HG02840 (cell line): ENCODE measurements at regions not wholly inside any gene's neighbourhood (a gene's known extent, or its start where the extent isn't known, plus 50 kb on each side); places are given as distances from the start of the nearest gene placed in this dataset.

Source experiments
- ATAC-seq: cut with Tn5 transposase; IDR thresholded peaks from one replicate; pipeline ENCODE4 v1.9.1; 2021; ENCODE audit warnings: mild to moderate bottlenecking, moderate library complexity, moderate number of reproducible peaks; ENCODE audit not compliant: unreplicated experiment, low FRiP score

DNA sequence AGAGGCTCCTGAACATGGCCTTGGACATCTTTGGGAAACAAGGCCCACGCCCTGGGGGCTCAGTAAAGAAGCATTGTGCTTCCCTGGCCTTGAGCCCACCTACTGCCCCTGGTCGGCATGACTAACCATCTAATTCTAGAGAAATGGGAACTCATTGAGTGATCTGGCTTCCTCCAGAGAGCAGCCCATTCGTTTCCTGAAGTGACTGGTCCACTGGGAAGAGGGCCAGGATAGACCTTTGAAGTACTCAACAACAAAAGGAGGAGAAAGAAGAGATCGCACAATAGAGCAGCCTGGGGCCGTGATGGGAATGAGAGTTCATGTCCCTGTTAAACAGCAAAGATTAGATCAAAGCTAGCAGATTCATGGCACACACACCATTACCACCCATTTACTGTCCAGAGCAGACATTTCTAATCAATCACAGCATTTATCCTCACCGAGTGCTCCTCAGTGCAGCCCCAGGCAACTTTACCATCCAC, 514.4 kb upstream of the PROK2 start:
- ATAC-seq = no peak

DNA sequence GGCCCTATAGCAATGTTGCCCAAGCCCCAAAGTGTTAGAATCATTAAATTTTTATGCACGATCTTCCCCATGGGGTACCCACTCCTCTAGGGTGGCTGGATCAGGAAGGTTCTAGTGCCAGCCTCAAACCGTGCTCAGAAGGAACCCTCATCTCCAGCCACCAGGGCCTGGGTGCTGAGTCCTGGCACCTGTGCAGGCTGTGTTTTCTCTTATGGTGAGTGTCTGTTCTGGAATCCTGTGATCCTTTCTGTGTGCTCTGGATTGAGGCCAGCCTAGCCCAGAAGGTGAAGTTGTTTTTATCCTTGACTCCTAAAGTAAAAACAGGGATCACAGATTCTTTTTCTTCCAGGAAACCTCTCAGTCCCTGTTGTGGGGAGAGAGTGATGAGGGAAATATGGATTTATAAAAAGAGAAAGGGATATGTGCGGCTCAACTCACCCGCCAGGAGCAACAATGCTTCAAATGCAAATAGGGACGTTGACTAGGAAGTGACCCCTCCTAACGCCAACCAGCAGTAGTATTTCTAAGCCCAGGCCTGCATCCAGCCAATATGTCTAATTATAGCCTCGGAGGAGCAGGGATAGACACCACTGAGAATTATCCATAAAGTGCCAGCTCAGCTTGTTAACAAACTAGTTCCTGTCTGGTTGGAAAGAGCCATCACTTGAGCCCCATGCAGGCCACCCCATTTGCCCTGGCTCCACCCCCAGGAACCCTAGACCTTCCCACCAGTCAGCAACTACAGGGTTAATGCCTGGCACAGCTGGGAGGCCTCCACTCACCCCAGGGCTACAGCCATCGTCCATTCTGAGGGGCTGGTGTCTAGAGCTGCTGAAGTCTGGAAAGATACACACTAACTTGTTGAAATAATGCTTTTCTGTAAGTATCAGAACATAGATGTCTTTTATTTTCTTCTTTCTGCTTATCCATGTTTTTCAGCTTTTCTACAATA, 513.5 kb upstream of the PROK2 start:
- no peak for ATAC-seq

GRCh38 chr3:72297481-72297880, 512.5 kb upstream of the PROK2 start:
- no peak for ATAC-seq

DNA sequence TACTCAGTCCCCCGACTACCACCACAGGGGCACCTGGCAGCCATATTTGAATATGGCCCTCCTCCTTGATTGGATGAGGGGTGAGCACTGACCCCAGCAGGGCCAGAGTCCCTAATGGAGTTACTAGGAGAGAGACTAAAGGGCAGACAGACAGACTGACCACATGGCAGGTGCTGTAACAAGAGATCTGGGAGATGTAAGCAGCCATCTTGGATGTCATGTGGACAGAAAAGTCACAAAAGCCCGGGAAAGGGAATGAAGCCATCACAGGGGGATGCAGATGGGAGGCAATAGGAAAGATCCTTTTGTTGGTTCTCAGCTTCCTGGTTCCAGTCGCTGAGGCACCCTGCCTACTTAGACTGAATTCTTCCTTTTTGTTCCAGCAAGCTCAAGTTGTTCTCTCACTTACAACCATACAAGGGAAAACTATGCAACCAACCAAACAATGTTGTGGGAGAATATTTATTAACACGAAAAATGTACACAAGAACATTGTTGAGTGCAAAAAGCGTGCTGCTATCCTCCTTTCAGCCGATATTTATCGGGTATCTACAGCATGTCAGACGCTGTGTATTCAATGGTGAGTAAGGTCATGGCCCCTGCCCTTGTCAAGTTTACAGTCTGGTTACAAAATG, 511.6 kb upstream of the PROK2 start:
- ATAC-seq = no peak

- ATAC-seq = no peak
Observed at GRCh38 chr3:72295962-72296450, 511.1 kb upstream of the PROK2 start.

GRCh38 chr3:72295276-72295961, 510.5 kb upstream of the PROK2 start:
- no peak for ATAC-seq

DNA sequence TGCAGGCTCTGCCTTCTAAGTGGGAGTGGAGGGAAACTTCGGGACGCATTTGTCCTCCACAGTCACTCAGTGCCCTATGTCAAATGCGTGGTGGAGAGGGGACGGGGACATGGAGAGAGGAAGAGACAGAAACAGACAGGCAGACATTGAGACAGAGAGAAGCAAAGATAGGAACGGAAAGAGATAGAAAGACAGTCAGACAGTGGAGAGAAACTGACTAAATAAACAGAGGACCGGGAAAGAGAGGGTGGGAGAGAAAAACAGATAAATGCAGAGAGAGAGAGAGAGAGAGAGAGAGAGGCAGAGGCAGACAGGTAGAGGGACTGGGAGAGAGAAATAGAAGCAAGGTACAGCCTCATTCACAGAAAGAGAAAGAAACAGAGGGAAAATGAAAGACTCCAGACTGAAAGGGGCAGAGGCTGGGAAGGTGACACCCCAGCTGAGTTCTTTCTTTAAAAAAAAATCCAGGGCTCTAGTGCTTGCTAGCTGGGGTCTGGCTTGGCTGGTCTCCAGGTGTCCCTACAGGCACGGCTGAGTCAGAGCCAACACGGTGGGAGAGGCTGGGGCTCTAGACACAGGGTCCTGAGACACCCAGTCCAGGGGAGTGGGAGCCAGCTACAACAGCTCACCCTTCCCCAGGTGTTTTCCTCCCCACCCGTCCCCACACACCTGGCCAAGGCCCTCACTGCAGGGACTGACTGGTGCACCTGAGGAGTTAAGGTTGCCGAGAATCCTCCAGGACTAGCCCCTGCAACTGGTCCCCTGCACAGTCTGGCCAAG, 506.1 kb upstream of the PROK2 start:
- ATAC-seq = no peak

GRCh38 chr3:72289692-72290071, 504.7 kb upstream of the PROK2 start:
- ATAC-seq = no peak

DNA sequence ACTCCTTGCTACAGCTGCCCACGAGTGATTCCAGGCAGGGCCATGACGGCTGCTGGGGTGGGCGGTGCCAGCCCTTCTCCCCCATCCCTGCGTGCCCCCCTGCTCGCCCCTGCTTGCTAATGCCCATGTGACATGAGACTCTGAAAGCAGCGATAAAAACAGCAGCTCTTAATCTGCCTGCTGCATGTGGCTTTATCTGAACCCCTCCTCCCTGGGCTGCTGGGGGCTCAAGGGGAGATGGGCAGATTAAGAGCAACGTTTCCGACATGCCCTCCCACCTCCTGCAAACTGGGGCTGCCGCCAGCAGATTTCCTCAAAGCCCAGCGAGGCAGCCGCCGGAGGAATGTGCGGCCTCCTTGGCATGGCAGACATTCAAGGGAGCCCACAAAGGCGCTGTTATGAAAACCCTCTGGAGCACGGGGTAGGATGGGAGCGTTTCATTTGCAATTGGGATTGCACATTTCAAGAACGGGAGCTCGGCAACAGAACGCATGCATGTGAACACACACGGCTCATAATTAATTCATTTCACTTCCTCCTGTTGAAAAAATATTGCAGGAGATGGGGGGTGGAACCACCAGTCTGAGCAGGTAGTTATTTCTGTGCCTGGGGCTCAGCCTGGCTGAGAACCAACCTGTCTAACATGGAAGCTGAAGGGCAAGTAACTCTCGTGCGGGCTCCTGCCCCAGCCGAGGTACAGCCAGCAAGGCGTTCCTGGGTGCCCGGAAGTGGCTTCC, 504.2 kb upstream of the PROK2 start:
- ATAC-seq = no peak

DNA sequence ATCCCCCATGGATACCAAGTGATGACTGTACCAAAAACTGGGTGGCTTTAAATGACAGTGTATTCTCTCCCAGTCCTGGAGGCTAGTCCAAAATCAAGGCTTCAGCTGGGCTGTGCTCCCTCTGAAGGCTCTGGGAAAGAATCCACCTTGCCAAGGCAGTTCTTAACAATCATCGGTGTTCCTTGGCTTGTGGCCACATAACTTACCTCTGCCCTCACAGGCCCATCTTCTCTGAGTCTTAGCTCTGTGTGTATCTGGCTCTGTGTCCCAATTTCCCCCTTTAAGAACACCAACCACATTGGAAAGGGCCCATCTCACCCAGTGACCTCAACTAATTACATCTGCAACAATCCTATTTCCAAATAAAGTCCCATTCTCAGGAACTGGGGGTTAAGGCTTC, 503.0 kb upstream of the PROK2 start:
- no peak for ATAC-seq

DNA sequence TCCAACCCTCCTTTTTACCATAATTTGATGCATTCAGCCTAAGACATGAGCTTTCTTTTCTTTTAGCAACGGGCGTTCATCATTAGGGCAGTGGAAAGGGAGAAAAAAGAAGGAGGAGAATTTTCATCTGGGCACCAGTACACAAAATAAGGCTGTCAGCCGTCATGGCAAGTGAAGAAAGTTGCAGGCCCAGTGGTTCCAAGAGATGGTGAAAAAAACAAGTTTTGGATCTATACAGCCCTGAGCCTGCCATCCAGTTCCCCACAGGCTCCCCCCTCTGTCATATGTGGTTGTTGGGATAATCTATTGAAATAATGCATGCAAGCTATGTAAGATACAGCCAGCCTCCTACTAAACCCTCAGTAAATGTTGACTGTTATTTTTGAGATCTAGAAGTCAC, 500.6 kb upstream of the PROK2 start:
- no peak for ATAC-seq

GRCh38 chr3:72284471-72284870, 499.5 kb upstream of the PROK2 start:
- ATAC-seq = no peak

- no peak for ATAC-seq
Observed at GRCh38 chr3:72282918-72283317, 498.0 kb upstream of the PROK2 start.

DNA sequence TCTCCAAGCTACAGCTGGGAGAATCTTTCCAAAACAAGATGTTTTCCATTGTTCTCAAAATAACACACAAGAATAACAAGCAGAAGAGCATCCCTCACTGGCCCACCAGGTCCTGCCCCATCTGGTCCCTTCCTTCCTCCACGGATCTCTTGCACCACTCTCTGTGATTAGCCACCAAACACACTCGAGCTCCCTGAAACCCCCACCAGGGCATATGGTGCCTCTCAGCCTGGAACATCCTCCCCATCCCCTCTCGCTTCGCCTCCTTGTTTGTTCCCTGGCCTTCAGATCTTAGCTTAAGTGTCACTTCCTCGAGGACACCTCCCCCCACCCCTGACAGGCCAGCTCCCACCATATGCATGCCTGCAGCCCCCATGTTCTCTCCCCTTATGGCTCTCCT, 496.6 kb upstream of the PROK2 start:
- ATAC-seq = no peak

DNA sequence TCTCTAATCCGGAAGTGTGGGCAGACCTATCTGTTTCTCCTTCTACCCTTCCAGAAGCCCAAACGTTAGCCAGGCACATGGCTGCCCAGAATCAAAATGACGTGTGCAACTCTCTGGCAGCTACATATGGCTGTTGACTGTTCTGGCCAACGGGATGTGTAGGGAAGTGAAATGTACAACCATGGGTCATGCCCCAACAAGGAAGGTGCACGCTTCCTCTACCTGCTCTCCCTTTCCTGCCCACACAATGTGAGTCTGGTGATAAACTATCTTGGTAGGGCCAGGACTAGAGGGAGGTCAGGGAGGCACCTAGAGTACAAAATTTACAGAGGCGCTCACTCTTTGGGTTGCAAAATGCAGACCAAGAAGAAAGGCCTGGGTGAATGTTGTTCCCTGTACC, 495.9 kb upstream of the PROK2 start:
- ATAC-seq = no peak

- ATAC-seq = no peak
Observed at GRCh38 chr3:72279631-72280041, 494.7 kb upstream of the PROK2 start.

DNA sequence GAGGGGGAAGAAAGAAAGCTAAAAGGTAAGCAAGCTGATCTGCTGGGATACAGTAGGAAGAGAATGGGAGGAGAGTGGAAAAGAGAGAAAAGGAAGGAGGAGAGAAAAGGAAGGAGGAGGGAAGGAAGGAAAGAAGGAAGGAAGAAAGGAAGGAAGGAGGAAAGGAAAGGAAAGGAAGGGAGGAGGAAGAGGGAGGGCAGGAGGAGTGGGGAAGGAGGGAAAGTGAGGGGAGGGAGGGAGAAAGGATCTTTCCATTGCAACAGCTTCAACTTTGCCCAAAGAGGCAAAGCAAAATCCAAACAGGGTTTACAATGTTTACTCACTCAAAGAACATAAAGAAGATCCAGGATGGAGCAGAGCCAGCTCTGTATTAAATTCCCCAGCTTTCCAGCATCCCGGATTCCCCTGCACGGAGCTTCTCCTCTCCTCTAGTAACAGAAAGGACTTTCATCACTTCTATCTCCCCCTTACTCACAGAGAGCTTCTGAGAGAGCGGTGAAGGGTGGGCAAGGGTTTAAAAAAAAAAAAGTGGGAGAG, 494.2 kb upstream of the PROK2 start:
- no peak for ATAC-seq

DNA sequence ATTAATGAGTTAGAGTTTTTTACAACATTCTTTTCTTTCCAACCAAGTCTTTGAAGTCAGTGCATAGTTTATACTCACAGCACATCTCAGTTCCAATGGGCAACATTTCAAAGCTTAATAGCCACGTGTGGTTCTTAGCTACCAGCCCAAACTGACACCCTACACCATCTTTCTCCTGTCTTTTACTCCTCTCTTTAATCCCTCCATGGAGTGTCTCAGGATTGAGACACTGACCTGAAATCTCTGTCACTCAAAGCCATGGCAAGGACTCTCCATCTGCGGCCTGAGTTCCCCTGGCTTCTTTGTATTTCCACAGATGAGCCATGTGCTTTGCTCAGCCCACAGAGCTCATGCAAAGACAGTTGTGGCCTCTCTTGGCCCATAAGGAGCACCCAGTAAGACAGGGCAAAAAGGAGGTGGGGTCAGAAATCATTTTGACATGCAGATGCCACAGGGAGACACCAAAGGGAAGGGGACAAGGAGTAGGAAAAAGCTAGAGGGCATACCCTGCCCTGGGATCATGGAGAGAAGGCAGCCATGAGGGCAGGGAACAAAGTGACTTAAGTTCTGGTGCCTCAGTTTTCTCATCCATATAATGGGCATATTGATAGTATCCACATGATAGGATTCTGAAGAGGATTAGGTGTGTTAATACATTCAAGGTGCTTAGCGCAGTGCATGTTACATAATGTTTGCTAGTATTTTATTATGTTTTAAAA, 493.6 kb upstream of the PROK2 start:
- no peak for ATAC-seq

DNA sequence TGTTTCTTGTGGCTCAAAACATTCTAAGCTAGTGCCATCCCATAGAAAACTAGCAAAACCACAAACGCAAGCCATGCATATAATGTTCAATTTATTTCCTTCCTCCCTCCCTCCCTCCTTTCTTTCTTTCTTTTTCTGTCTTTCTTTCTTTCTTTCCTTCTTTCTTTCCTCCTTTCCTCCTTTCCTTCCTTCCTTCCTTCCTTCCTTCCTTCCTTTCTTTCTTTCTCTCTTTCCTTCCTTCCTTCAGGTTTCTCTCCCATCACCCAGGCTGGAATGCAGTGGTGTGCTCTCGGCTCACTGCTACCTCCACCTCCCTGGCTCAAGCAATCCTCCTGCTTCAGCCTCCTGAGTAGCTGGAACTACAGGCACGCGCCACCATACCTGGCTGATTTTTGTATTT, 492.8 kb upstream of the PROK2 start:
- ATAC-seq = no peak
